HG03103 (cell line): ENCODE measurements at regions not wholly inside any gene's neighbourhood (a gene's known extent, or its start where the extent isn't known, plus 50 kb on each side); places are given as distances from the start of the nearest gene placed in this dataset.

Source experiments
- ATAC-seq: cut with Tn5 transposase; IDR thresholded peaks from one replicate; pipeline ENCODE4 v1.9.1; 2021; ENCODE audit warnings: low read depth; ENCODE audit not compliant: unreplicated experiment

- ATAC-seq: no peak
These were observed 609.1 kb upstream of the GRAMD2B start for GRCh38 chr5:125814119-125814518.

- ATAC-seq: no peak
These were observed 599.6 kb upstream of the GRAMD2B start for GRCh38 chr5:125823572-125823971.

- ATAC-seq: no peak
These were observed 597.0 kb upstream of the GRAMD2B start for GRCh38 chr5:125826214-125826613.

GRCh38 chr5:125829349-125829748 is 593.9 kb upstream of the GRAMD2B start:
- ATAC-seq: peak; percentile 85

GRCh38 chr5:125833398-125833797 is 589.8 kb upstream of the GRAMD2B start:
- ATAC-seq: no peak

- ATAC-seq: no peak
These were observed 588.6 kb upstream of the GRAMD2B start for GRCh38 chr5:125834438-125835115.

- peak; percentile 79 for ATAC-seq
These were observed 587.7 kb upstream of the GRAMD2B start for GRCh38 chr5:125835293-125836172.

- no peak for ATAC-seq
These were observed 587.0 kb upstream of the GRAMD2B start for GRCh38 chr5:125836256-125836655.

- no peak for ATAC-seq
These were observed 585.3 kb upstream of the GRAMD2B start for GRCh38 chr5:125837866-125838265.

- ATAC-seq: no peak
These were observed 575.6 kb upstream of the GRAMD2B start for GRCh38 chr5:125847561-125847960.

- ATAC-seq: no peak
These were observed 574.5 kb upstream of the GRAMD2B start for GRCh38 chr5:125848751-125849150.

GRCh38 chr5:125856949-125857348 is 566.3 kb upstream of the GRAMD2B start:
- no peak for ATAC-seq

GRCh38 chr5:125863579-125863978 is 559.6 kb upstream of the GRAMD2B start:
- no peak for ATAC-seq

- ATAC-seq: no peak
These were observed 557.9 kb upstream of the GRAMD2B start for GRCh38 chr5:125865166-125865815.

- no peak for ATAC-seq
These were observed 555.2 kb upstream of the GRAMD2B start for GRCh38 chr5:125868036-125868435.

GRCh38 chr5:125870256-125870655 is 553.0 kb upstream of the GRAMD2B start:
- no peak for ATAC-seq

- ATAC-seq: no peak
These were observed 549.2 kb upstream of the GRAMD2B start for GRCh38 chr5:125874057-125874456.

- ATAC-seq: no peak
These were observed 548.5 kb upstream of the GRAMD2B start for GRCh38 chr5:125874717-125875116.

GRCh38 chr5:125877248-125877647 is 546.0 kb upstream of the GRAMD2B start:
- no peak for ATAC-seq

GRCh38 chr5:125882061-125882460 is 541.1 kb upstream of the GRAMD2B start:
- ATAC-seq: no peak

GRCh38 chr5:125883223-125883622 is 540.0 kb upstream of the GRAMD2B start:
- no peak for ATAC-seq
